LNCaP clone FGC (cell line): ENCODE measurements at regions not wholly inside any gene's neighbourhood (a gene's known extent, or its start where the extent isn't known, plus 50 kb on each side); places are given as distances from the start of the nearest gene placed in this dataset.
"Not testable (repeated sequence)": the region's sequence is repeated elsewhere in the genome, so short reads cannot be mapped to it uniquely, and the experiment has no call there.

Source experiments
- DNase-seq: peaks from one replicate; pipeline ENCODE4 v3.0.0-alpha.2; 2011; ENCODE audit warnings: low read depth
- H3K4me3 ChIP-seq: 2 replicates; pipeline ENCODE4 v1.5.1; 2011; ENCODE audit warnings: mild to moderate bottlenecking, low read depth, low read length, control low read depth
- TF ChIP-seq, protein P1 (sequence below): IDR thresholded peaks from 2 replicates; pipeline ENCODE4 v1.5.1; 2012; ENCODE audit warnings: mild to moderate bottlenecking; ENCODE audit not compliant: control insufficient read depth, insufficient read depth; ENCODE audit errors: extremely low read depth

DNA sequence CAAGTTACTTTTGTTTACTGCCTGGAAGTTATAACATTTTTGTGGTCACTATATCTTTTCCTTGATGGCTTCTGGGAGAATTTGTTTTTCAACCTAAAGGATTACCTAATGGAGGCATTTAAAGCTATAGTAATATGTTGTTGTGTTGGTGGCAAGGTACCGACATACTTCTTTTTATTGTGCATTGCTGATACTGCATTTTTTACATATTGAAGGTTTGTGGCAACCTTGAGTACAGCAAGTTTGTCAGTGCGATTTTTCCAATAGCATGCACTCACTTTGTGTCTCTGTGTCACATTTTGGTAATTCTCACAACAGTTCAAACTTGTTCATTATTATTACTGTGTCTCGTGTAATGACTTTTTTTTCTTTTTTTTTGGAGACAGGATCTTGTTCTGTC, 246.3 kb downstream of the LRRC70 start:
- DNase-seq = no peak
- TF ChIP-seq, protein P1, sequence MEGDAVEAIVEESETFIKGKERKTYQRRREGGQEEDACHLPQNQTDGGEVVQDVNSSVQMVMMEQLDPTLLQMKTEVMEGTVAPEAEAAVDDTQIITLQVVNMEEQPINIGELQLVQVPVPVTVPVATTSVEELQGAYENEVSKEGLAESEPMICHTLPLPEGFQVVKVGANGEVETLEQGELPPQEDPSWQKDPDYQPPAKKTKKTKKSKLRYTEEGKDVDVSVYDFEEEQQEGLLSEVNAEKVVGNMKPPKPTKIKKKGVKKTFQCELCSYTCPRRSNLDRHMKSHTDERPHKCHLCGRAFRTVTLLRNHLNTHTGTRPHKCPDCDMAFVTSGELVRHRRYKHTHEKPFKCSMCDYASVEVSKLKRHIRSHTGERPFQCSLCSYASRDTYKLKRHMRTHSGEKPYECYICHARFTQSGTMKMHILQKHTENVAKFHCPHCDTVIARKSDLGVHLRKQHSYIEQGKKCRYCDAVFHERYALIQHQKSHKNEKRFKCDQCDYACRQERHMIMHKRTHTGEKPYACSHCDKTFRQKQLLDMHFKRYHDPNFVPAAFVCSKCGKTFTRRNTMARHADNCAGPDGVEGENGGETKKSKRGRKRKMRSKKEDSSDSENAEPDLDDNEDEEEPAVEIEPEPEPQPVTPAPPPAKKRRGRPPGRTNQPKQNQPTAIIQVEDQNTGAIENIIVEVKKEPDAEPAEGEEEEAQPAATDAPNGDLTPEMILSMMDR = no peak
- no peak overlapping the region for H3K4me3 ChIP-seq

DNA sequence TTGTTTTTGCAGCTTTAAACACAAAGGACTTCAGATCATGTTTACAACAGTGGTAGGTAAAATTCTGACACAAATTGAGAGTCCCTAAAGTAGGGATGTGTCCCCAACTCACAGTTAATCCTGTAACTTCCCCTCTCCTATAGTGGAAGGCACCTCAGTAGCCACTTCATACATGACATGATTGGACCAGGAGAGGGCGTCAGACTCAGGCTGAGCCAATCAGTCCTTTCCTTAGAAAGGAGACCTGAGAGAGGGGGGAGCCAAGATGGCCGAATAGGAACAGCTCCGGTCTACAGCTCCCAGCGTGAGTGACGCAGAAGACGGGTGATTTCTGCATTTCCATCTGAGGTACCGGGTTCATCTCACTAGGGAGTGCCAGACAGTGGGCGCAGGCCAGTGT, 238.4 kb downstream of the LRRC70 start:
- TF ChIP-seq, protein P1 = peak; percentile 23; the same call in 1 of the 2 replicates
- not testable (repeated sequence) for DNase-seq, H3K4me3 ChIP-seq

DNA sequence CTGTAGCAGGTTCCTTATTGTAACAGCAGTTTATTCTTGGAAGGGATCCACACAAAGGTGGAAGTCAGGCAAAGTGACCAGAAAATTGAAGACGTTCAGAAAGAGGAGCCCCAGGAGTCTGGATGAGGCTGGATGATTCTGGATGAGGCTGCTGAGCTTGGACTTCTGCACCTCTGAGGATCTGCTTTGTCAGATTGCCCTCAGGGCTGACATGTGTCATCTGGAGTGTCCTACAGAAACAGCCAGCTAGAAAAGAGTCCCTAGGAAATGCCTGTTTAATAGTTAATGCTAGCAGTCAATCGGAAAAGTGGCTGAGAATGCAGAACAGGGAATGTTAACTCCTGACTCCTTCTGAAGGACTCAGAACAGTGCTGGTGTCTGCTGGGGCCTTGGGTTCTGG, 236.4 kb downstream of the LRRC70 start:
- DNase-seq = no peak
- no peak overlapping the region for H3K4me3 ChIP-seq
- TF ChIP-seq, protein P1 = no peak

DNA sequence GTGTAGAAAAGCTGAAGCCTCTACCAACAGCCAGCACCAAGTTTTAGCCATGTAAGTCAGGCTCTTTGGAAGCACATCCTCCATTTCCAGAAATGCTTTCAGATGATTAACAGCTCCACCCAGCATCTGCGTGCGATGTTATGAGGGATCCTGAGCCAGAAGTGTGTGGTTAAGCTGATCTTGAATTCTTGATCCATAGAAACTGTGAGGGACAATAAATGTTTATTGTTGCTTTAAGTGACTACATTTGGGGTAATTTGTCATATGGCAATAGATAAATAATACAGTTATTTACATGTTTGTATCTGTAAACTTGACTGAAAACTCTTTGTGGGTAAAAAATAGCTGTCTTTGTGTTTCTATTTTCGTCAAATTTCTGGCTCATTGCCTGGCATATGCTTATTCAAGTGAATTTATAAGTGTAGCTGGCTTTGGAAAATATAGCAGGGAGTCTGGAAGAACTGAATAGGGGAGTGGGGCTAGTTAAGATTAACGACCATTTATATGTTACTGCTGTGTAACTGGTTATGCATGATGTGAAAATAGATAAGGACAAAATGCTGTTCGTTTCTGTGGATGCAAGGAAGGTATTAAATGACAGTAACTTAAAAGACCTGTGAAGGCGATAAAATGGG, 234.1 kb downstream of the LRRC70 start:
- H3K4me3 ChIP-seq = no peak overlapping the region
- peak; percentile 33 for DNase-seq
- TF ChIP-seq, protein P1 = no peak

DNA sequence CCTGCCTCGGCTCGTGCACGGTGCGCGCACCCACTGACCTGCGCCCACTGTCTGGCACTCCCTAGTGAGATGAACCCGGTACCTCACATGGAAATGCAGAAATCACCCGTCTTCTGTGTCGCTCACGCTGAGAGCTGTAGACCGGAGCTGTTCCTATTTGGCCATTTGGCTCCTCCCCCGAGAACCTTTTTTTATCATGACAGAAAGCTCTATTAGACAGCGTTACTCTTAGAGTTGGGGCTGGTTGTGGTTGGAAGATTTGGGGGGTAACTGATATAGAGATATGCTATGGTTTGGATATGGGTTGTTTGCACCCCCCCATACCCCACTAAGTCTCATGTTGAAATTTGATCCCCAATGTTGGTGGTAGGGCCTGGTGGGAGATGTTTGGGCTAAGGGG, 226.2 kb downstream of the LRRC70 start:
- H3K4me3 ChIP-seq = peak overlapping the region; percentile 15; the same call in 1 of the 2 replicates

DNA sequence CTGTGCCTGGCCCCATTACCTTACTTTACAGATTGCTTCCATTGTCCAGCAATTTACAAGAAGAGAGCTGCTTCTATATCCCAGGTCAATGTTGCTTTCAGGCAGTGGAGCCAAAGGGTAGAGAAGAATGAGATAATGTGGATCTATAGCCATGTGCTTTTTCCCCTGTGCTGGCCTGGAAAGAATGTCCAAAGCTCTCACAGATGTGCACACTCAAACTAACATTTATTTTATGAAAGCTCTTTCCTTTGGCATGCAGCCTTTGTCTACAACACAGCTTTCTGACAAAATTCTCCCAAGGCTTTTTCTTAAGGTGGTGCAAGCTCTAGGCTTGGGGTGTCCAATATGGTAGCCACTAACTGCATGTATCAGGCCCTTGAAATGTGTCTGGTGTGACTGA, 217.3 kb downstream of the LRRC70 start:
- no peak overlapping the region for H3K4me3 ChIP-seq
- no peak for DNase-seq
- TF ChIP-seq, protein P1 = no peak

More for the DNA sequence above, 226.2 kb downstream of the LRRC70 start:
- not testable (repeated sequence) for DNase-seq

DNA sequence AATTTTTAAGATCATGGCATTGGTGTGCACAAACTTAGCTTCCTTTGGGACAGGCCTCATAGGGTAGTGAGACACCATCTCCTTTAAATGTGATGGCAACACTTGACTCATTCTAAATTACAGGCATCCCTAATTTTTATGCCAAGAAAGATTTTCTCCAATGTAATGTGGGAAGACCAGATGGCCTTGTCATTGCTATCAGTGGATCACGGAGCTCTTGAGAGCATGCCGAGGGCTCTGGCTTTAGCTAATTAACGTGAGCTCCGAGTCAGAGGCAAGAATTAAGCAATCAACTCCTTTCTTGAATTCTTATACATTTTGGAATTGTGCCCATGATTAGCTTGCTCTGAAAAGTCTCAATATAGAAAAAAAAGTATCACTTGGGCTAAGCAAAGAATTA, 215.8 kb downstream of the LRRC70 start:
- no peak overlapping the region for H3K4me3 ChIP-seq
- DNase-seq = no peak
- TF ChIP-seq, protein P1 = no peak

DNA sequence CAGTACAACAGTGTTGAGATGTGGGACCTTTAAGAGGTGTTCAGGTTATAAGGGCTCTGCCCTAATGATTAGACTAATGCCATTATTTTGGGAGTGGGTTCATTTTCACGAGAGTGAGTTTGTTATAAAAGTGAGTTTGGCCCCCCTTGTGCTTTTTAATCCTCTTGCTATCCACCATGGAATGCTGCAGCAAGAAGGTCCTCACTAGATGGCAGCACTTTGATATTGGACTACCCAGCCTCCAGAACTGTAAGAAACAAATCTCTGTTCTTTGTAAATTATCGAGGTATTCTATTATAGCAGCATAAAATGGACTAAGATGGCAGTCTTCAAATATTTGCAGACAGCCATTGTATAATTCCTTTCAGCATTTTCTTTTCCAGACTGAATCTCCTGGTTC, 212.4 kb downstream of the LRRC70 start:
- TF ChIP-seq, protein P1 = peak; percentile 55
- H3K4me3 ChIP-seq = no peak overlapping the region
- DNase-seq = no peak
